HepG2 (cell line): ENCODE measurements at regions not wholly inside any gene's neighbourhood (a gene's known extent, or its start where the extent isn't known, plus 50 kb on each side); places are given as distances from the start of the nearest gene placed in this dataset.

Experiments used
- CTCF ChIP-seq: sonication (generic); formaldehyde crosslinking; IDR thresholded peaks from 2 replicates; pipeline ENCODE4 v1.5.0; 2020; ENCODE audit warnings: mild to moderate bottlenecking, missing genetic modification reagents, moderate library complexity
- NFE2L2 ChIP-seq: fragments of 150-350 bp; IDR thresholded peaks from 2 replicates; pipeline ENCODE4 v1.6.1; 2014; ENCODE audit warnings: low read length
- SCMH1 ChIP-seq: sonication (generic); formaldehyde crosslinking; IDR thresholded peaks from 2 replicates; pipeline ENCODE4 v1.9.0; 2021; ENCODE audit warnings: missing genetic modification reagents, mild to moderate bottlenecking, borderline replicate concordance
- SMARCE1 ChIP-seq: fragments of 450-650 bp; IDR thresholded peaks from 2 replicates; pipeline ENCODE4 v1.6.1; 2017; ENCODE audit warnings: borderline replicate concordance
- ZNF143 ChIP-seq: sonication (generic); formaldehyde crosslinking; IDR thresholded peaks from 2 replicates; pipeline ENCODE4 v1.4.0; 2020; ENCODE audit warnings: missing genetic modification reagents
- ZNF3 ChIP-seq: IDR thresholded peaks from 2 replicates; pipeline ENCODE4 v1.7.0; 2017; ENCODE audit warnings: inconsistent platforms
- ZNF678 ChIP-seq: sonication (generic); formaldehyde crosslinking; IDR thresholded peaks from 2 replicates; pipeline ENCODE4 v1.4.0; 2020; ENCODE audit warnings: mild to moderate bottlenecking, missing genetic modification reagents

- TF ChIP-seq ZNF143 (CRISPR knock-in tag) (no peak), ZNF678 (no peak), SMARCE1 (no peak), SCMH1 (CRISPR knock-in tag) (no peak), ZNF3 (CRISPR knock-in tag) (no peak), NFE2L2 (no peak), CTCF (CRISPR knock-in tag) (no peak)
Measured at GRCh38 chr4:122536001-122536400, 79.5 kb upstream of the IL2 start.
